Hepatocyte (in vitro differentiated cells): ENCODE measurements at regions not wholly inside any gene's neighbourhood (a gene's known extent, or its start where the extent isn't known, plus 50 kb on each side); places are given as distances from the start of the nearest gene placed in this dataset.

Experiments
- DNase-seq: peaks from one replicate; pipeline ENCODE4 v3.0.0-alpha.2; 2016; ENCODE audit warnings: low spot score
- H2AFZ ChIP-seq: fragments of 200-600 bp; sonication (generic); 2 replicates; pipeline ENCODE4 v1.6.0; 2016; ENCODE audit warnings: antibody characterized with exemption, mild to moderate bottlenecking
- H3K27ac ChIP-seq: fragments of 200-600 bp; sonication (generic); 2 replicates; pipeline ENCODE4 v1.5.1; 2016; ENCODE audit warnings: mild to moderate bottlenecking
- H3K27me3 ChIP-seq: fragments of 200-600 bp; sonication (generic); 2 replicates; pipeline ENCODE4 v1.6.1; 2016
- H3K36me3 ChIP-seq: fragments of 200-600 bp; sonication (generic); replicated peaks from 2 replicates; pipeline ENCODE4 v1.5.1; 2016; ENCODE audit warnings: low read depth; ENCODE audit not compliant: insufficient read depth
- H3K4me1 ChIP-seq: fragments of 200-600 bp; sonication (generic); 2 replicates; pipeline ENCODE4 v1.5.1; 2016; ENCODE audit warnings: mild to moderate bottlenecking, moderate library complexity; ENCODE audit not compliant: insufficient read depth
- H3K4me2 ChIP-seq: fragments of 200-600 bp; sonication (generic); 2 replicates; pipeline ENCODE4 v1.6.0; 2016
- H3K4me3 ChIP-seq: fragments of 200-600 bp; sonication (generic); 2 replicates; pipeline ENCODE4 v1.5.1; 2016; ENCODE audit warnings: mild to moderate bottlenecking
- H3K79me2 ChIP-seq: fragments of 200-600 bp; sonication (generic); 2 replicates; pipeline ENCODE4 v1.6.0; 2017; ENCODE audit warnings: mild to moderate bottlenecking
- H3K9me2 ChIP-seq: fragments of 200-600 bp; sonication (generic); replicated peaks from 2 replicates; pipeline ENCODE4 v1.6.0; 2017; ENCODE audit warnings: mild to moderate bottlenecking; ENCODE audit not compliant: insufficient read depth
- H3K9me3 ChIP-seq: fragments of 200-600 bp; sonication (generic); 2 replicates; pipeline ENCODE4 v1.5.1; 2016; ENCODE audit warnings: low read depth, mild to moderate bottlenecking
- H4K20me1 ChIP-seq: fragments of 200-600 bp; sonication (generic); 2 replicates; pipeline ENCODE4 v1.6.0; 2016; ENCODE audit warnings: mild to moderate bottlenecking; ENCODE audit not compliant: insufficient read depth, poor library complexity, severe bottlenecking
- CTCF ChIP-seq: fragments of 200-600 bp; sonication (generic); IDR thresholded peaks from 2 replicates; pipeline ENCODE4 v1.5.1; 2016; ENCODE audit warnings: antibody characterized with exemption, mild to moderate bottlenecking; ENCODE audit not compliant: poor library complexity
- EZH2 ChIP-seq: fragments of 200-600 bp; sonication (generic); IDR thresholded peaks from 2 replicates; pipeline ENCODE4 v1.6.1; 2016; ENCODE audit warnings: antibody characterized with exemption, mild to moderate bottlenecking, borderline replicate concordance
- EZH2phosphoT487 ChIP-seq: fragments of 200-600 bp; sonication (generic); IDR thresholded peaks from one replicate; pipeline ENCODE4 v1.6.1; 2018; ENCODE audit warnings: antibody characterized with exemption, mild to moderate bottlenecking, low read depth, moderate library complexity; ENCODE audit not compliant: unreplicated experiment, severe bottlenecking
- WGBS: methylation state at CpG from one replicate; pipeline ENCODE4 v1.1.6; 2016; ENCODE audit warnings: low lambda C conversion rate; ENCODE audit errors: missing lambda C conversion rate; 5-methylcytosine and 5-hydroxymethylcytosine counted together

GRCh38 chr9:79196606-79197005, 375.2 kb upstream of the TLE4 start:
- H3K4me3 ChIP-seq, result no peak overlapping the region
- no peaks in the 10 kb centered on the region for H3K9me3 ChIP-seq
- DNase-seq, result no peak
- 65% methylated on average over 1 of the region's 1 CpG for WGBS
- no peak overlapping the region for H2AFZ ChIP-seq
- no peaks in the 10 kb centered on the region for H4K20me1 ChIP-seq
- H3K36me3 ChIP-seq, result no peaks in the 10 kb centered on the region
- H3K79me2 ChIP-seq, result no peaks in the 10 kb centered on the region
- H3K4me2 ChIP-seq, result no peak overlapping the region
- no peak overlapping the region for H3K27ac ChIP-seq
- no peak for TF ChIP-seq EZH2
- TF ChIP-seq EZH2phosphoT487, result no peak
- TF ChIP-seq CTCF, result no peak
- no peaks in the 10 kb centered on the region for H3K27me3 ChIP-seq
- no peaks in the 10 kb centered on the region for H3K9me2 ChIP-seq
- no peaks in the 10 kb centered on the region for H3K4me1 ChIP-seq

GRCh38 chr9:79200336-79200735, 371.4 kb upstream of the TLE4 start:
- whole genome bisulfite sequencing, result 50% methylated on average over 1 of the region's 1 CpG
- TF ChIP-seq EZH2phosphoT487 (no peak), CTCF (no peak), EZH2 (no peak)
- no peaks in the 10 kb centered on the region for H3K79me2 ChIP-seq

GRCh38 chr9:79201636-79202035, 370.1 kb upstream of the TLE4 start:
- no peak overlapping the region for H3K4me2 ChIP-seq
- no peaks in the 10 kb centered on the region for H3K9me2 ChIP-seq
- 41% methylated on average over 2 of the region's 2 CpGs for WGBS
- no peak for DNase-seq
- no peaks in the 10 kb centered on the region for H3K36me3 ChIP-seq
- H3K27me3 ChIP-seq, result no peaks in the 10 kb centered on the region
- no peaks in the 10 kb centered on the region for H3K4me1 ChIP-seq
- H3K9me3 ChIP-seq, result no peaks in the 10 kb centered on the region
- H2AFZ ChIP-seq, result no peak overlapping the region
- no peak for TF ChIP-seq CTCF
- TF ChIP-seq EZH2, result no peak
- no peak for TF ChIP-seq EZH2phosphoT487
- H4K20me1 ChIP-seq, result no peaks in the 10 kb centered on the region
- H3K79me2 ChIP-seq, result no peaks in the 10 kb centered on the region
- H3K27ac ChIP-seq, result no peak overlapping the region
- no peak overlapping the region for H3K4me3 ChIP-seq

More at GRCh38 chr9:79200336-79200735, 371.4 kb upstream of the TLE4 start:
- H3K36me3 ChIP-seq, result no peaks in the 10 kb centered on the region
- no peak overlapping the region for H3K4me2 ChIP-seq
- H3K4me1 ChIP-seq, result no peaks in the 10 kb centered on the region
- no peaks in the 10 kb centered on the region for H3K9me3 ChIP-seq
- H3K9me2 ChIP-seq, result no peaks in the 10 kb centered on the region
- no peaks in the 10 kb centered on the region for H4K20me1 ChIP-seq
- no peak overlapping the region for H3K4me3 ChIP-seq
- DNase-seq, result no peak
- H3K27ac ChIP-seq, result no peak overlapping the region
- no peaks in the 10 kb centered on the region for H3K27me3 ChIP-seq
- H2AFZ ChIP-seq, result no peak overlapping the region
